NCI-H187 (cell line): ENCODE measurements at regions not wholly inside any gene's neighbourhood (a gene's known extent, or its start where the extent isn't known, plus 50 kb on each side); places are given as distances from the start of the nearest gene placed in this dataset.
"Not testable (repeated sequence)": the region's sequence is repeated elsewhere in the genome, so short reads cannot be mapped to it uniquely, and the experiment has no call there.

Experiments used
- DNase-seq, 2 experiments: peaks; one replicate each; lab custom pipeline; 2025; lab: John Stamatoyannopoulos, UW

DNA sequence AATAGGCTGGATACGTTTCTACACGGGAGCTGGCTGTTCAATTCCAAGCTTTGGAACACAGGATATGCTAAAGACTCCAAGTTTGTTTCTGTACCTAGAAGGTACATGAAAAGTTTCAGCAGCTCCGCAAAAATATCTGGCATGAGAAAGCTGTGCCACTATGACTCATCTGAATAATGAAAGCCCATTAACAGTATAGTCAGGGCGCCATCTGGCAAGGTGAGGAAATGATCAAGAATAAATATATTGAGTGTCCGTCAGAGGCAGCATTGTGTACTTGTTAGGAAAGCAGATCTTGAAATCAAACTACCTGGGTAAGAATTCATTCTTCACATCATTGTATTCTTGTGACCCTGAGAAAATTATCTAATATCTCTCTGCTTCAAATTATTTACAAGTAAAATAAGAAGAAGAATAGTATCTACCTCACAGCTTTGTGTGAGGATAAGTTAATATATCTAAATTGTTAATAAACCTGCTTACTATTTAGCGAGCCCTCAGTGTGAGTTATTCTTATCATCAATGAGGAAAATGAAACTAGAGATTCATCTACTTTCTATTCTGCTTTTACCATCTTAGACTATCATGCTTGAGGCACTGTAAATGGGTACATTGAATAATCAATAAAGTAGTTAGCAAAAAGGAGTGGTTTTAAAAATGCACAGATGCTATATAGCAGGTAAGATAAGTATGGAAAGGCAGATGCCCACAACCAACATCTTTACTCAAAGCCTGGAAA is 53.5 kb downstream of the FSCB start:
- no peak for DNase-seq

GRCh38 chr14:44450232-44450631 is 56.9 kb downstream of the FSCB start:
- DNase-seq: not testable (repeated sequence)

DNA sequence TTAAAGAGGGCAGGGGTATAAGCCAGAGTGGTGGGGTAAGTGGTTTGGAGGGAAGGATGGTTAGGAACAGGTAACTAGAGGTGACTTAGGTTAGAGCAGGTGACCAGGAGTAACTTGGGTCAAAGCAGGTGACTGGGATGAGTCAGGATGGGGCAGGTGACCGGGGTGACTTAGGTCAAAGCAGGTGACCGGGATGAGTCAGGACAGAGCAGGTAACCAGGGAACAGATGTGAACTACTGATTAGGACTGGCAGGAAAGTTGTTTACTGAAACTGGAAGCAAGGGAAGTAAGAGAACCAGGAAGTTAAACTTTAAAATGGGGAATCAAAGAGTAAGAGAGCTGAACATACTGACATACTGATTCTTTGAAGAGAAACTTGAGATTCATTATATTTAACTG is 57.4 kb downstream of the FSCB start:
- DNase-seq: no peak

DNA sequence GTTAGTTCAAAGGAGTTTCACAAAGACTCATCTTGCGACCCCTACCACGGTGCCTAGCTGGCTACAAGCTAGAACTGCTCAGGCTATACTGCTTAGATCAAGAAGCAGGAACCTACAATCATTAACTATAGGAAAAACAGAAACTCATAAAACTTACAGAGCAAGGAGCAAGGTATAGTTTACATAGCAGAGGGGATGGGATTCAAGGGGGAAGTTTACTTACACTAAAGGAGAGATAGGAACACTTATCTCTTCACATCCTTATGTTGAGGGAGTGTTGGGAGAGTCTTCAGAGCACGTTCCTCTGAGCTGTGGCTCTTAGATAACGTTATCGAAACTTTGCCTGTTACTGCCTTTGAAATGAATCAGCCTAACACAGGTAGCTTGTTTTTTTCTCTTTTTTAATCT is 58.1 kb downstream of the FSCB start:
- DNase-seq: no peak

DNA sequence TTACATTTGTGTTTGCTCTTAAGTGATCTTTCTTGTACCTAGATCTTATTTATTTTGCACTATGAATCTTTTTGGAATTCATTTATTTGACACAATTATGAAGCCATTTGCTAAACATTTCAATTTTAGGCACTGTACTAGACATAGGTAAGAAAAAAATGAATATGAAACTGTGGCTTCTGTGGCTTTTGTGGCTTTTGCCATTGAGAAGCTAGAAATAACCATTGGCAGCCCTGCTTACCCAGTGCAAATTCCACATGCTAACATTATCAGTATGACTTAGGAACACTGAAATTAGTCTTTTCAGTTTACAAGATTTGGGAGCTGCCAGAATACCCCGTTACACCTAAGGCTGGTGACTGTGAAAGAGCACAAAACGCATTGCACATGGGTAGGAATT is 60.1 kb downstream of the FSCB start:
- no peak for DNase-seq

DNA sequence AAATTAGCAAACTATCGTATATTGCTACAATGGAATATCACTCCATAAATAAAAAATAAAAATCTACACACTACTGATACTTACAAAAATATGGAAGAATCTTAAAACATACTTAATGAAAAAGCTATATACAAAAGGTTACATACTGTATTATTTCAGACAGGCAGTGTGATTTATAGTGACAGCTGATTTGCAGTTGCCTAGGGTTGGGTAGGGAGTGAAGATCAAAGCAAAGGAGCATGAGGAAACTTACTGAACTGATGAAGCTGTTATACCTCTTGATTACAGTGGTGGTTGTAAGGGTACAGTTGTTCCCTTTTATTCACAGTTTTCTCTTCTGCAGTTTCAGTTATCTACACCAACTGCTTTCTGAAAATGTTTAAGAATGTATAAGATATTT is 62.6 kb downstream of the FSCB start:
- no peak for DNase-seq

GRCh38 chr14:44438936-44439335 is 68.1 kb downstream of the FSCB start:
- DNase-seq: no peak

GRCh38 chr14:44438221-44438620 is 68.9 kb downstream of the FSCB start:
- no peak for DNase-seq

- DNase-seq: no peak
Observed at GRCh38 chr14:44436458-44436857, 70.6 kb downstream of the FSCB start.

DNA sequence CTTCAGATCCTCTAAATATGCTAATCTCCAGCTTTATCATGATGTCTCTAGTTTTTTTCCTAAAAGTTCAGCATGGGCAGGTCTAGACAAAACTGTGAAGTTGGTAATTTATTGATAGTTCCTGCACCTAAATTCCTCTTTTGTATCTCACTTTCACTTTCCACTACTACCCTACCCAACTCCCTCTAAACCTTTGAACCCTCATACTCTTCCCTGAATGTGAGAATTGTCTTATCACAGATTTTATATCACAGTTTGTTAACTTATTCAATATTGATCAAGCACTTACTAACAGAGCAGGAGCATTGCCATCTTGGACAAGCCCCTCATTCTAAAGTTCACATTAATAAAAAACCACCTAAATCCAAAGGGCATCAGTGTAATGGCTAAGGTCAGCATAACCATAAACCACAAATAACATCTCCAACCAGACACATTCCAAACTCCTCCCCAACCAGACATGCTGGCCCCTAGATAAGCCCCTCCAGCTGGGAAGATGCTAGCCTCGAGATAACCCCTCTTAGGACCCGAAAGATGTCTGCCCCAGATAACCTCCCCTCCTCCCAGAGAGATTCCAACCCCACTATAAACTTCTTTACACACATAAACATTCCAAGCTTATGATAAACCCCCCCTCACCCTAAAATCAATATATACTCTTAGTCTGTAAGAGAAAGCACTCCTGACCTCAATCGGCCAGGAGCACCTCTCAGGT is 78.7 kb downstream of the FSCB start:
- no peak for DNase-seq

DNA sequence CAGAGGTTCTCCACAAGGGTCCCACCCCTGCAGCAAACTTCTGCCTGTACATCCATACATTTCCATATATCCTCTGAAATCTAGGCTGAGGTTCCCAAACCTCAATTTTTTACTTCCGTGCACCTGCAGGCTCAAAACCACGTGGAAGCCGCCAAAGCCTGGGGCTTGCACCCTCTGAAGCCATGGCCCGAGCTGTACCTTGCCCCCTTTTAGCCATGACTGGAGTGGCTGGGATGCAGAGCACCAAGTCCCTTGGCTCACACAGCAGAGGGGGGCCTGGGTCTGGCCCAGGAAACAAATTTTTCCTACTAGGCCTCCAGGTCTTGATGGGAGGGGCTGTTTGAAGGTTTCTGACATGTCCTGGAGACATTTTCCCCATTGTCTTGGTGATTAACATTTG is 84.4 kb downstream of the FSCB start:
- no peak for DNase-seq

- DNase-seq: no peak
Observed at GRCh38 chr14:44420226-44420625, 86.9 kb downstream of the FSCB start.

DNA sequence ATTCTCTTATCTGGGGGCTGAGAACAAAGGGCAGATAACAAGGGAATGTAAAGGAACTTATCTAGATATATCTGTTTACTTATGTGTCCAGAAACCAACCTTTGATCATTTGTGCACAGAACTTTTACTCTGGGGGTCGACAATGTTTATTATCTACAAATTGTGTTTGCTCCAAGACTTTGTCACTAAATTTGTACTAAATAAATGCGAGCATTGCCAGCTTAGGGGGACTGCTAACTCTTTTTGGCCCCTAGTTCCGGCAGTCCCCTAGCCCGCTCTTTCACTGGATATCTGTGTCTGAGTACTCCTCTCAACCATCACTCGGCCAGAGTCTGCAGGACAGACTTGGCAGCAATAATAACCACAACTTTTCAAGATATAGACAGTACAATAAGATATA is 88.2 kb downstream of the FSCB start:
- no peak for DNase-seq

DNA sequence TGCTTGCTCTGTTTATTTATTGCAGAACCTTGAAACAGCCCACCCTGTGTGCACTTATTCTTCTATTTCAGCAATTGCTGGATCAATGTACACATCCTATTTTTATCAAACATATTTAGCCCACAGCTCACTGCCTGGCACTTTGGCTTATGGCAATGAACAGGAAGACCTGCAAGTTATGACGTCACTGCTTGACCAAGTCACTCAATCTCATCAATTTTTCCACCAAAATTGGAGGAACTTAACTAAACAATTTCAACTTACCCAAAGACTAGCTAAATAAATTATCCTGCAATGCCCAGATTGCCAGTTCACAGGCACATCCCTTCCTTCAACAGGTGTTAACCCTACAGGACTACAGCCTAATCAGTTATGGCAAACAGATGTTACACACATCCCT is 89.3 kb downstream of the FSCB start:
- DNase-seq: no peak

DNA sequence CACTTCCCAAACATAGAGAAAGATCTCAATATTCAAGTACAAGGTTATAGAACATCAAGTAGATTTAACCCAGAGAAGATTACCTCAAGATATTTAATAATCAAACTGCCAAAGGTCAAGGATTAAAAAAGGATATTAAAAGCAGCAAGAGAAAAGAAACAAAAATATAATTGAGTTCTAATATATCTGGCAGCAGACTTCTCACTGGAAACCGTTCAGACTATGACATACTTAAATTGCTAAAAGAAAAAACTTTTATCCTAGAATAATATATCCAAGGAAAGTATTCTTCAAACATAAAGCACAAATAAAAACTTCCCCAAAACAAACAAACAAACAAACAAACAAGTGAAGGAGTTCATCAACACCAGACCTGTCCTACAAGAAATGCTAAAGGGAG is 92.4 kb downstream of the FSCB start:
- no peak for DNase-seq

DNA sequence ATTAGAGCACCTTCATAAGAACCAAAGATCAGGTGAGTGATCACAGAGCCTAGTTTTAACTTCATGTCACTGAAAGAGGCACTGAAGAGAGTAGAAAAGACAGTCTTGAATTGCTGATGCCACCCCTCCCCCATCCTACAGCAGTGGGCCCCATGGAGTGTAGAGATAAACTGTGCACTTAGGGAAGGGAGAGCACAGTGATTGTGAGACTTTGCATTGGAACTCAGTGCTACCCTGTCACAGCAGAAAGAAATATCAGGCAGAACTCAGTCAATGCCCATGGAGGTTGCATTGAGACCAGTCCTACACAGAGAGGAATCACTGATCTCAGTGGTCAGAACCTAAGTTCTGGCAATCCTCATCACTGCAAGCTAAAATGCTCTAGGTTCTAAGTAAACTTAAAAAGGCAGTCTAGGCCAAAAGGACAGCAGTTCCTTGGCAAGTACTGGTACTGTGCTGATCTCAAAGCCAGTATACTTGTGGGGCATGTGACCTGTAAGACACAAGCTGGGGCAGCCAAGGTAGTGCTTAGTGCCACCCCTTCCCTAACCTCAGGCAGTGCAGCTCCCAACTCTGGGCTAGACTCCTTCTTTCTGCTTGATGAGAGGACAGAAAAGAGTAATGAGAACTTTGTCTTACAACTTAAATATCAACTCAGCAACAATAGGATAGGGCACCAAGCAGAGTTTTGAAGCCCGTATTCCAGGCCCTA is 94.1 kb downstream of the FSCB start:
- no peak for DNase-seq

DNA sequence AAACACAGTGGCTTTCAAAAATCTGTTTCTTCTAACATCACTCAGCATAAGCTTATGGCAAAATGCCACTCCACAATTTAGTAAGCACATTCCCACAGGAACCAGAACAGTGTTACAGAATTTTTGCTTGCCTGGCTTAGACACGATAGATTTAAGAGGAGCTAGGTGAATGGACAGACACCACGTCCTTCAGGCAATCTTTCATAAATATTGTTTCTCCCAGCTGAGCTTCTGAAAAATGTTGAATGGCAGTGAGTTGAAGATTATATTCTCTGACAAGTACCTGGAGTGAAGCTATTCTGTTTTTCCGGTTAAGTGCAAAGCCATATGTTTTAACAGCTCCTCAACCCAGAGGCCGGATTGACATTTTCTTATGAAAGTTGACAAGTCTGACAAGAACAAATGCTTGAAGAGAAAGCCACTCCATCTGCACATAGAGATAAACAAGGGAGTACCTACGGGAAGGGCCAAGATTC is 102.0 kb downstream of the FSCB start:
- DNase-seq: no peak

GRCh38 chr14:44404599-44404998 is 102.5 kb downstream of the FSCB start:
- no peak for DNase-seq

DNA sequence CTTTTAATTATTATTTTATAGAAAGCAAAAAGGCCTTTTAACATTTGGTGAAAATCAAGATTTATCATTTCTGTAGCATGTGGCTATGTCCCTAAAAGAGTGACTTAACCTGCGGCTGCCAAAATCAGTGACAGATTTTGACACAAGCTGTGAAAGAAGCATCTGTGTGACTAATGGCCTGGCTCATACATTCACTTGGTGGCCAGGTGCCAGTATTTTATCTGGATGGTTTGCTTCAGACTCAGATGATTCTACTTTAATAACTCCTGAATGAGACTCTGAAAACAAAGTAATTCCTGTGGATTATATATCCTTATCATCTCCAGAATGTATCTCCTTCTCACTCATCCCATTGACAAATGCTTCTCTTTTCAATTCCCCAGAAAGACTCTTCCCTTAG is 103.0 kb downstream of the FSCB start:
- no peak for DNase-seq

DNA sequence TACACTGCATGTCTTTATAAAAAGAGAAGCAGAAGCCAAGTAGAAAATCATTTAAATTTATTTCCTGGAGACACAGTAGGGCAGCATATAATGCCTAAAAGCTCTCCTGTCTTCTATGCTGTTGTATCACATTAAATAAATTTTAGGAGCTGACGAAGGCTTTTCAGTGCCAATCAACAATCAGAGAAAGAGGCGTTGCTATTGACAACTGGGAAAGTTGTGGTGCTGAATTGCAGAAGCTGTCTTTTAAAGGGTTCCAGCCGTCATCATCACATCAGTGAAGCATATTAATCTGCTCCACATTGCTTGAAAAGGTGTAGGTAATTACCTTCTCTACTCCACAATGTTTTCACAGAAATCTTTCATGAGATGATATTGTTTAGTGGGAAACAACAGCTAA is 103.9 kb downstream of the FSCB start:
- DNase-seq: no peak

DNA sequence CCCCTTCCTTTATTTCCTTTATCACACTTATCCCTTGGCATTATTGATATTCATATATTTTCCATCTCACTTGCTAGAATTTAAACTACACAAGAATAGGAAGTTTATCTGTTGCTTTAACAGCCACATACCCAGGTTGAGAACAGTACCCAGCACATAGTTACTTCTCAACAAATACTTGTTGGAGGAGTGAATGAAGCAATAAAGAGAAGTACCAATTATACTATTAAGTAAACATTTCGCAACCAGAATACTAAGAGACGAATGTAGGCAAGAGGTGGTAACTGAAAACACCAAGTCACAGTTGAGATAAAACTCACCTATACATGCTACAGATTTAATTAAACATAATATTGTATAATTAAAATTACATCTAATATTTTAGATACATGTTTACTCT is 110.9 kb downstream of the FSCB start:
- no peak for DNase-seq

- DNase-seq: no peak
Observed at GRCh38 chr14:44392984-44393383, 114.1 kb downstream of the FSCB start.

DNA sequence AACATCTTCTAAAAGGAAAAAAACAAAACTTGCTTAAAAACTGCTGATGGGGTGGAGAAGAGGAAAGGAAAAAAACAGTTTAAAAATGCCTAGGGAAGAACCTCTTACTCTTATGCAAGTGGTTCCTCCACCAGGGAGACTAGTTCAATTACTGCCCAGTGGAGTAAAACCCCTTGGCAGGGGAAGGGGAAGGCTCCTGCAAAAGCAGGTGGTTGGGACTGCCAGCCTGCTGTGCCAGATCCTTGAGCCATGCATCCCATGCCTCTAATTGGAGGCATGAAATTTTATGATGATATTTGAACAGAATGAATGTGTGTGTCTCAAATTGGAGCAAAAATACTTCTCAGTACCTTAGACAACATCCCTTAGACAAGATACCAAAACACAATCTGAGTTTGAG is 118.8 kb downstream of the FSCB start:
- no peak for DNase-seq
